ENCODE measurements at regions not wholly inside any gene's neighbourhood (a gene's known extent, or its start where the extent isn't known, plus 50 kb on each side); places are given as distances from the start of the nearest gene placed in this dataset.

- no peak overlapping the region for H3K14ac ChIP-seq (ENCODE audit: insufficient read length)
- H2AFZ ChIP-seq (ENCODE audit: low read length): no peak overlapping the region
- H4K8ac ChIP-seq (ENCODE audit: extremely low read depth, insufficient read depth, low read length): no peak overlapping the region
- H3K56ac ChIP-seq (replicated peaks; ENCODE audit: insufficient read length, low read depth, low read length): no peak overlapping the region
- no peaks in the 10 kb centered on the region for H3K9me3 ChIP-seq (ENCODE audit: insufficient read depth in 2 of 2, low read depth in 1 of 2, low read length in 1 of 2)
- no peak overlapping the region for H2AK5ac ChIP-seq (ENCODE audit: low read depth, low read length)
- no peak overlapping the region for H3K18ac ChIP-seq (ENCODE audit: extremely low read depth, low read length)
- WGBS, 2 experiments (ENCODE audit: extremely low coverage in 1 of 2, insufficient coverage in 1 of 2, insufficient read length in 1 of 2, insufficient replicate concordance in 2 of 2, low coverage in 1 of 2, low lambda C conversion rate in 2 of 2, missing lambda C conversion rate in 1 of 2): 60% methylated on average over 1 of the region's 1 CpG; no CpG with 5 or more reads in 1 of the 2 experiments
- no peak overlapping the region for H2BK20ac ChIP-seq (ENCODE audit: low read length)
- H3K4ac ChIP-seq (replicated peaks; ENCODE audit: insufficient read length, low read depth, low read length): no peak overlapping the region
- H4K20me1 ChIP-seq (replicated peaks in 1 of 2; ENCODE audit: control insufficient read depth in 1 of 2, insufficient read depth in 2 of 2, low read length in 2 of 2): no peaks in the 10 kb centered on the region
- no peaks in the 10 kb centered on the region for H3K27me3 ChIP-seq (replicated peaks in 1 of 4; ENCODE audit: control insufficient read depth in 3 of 4, extremely low read depth in 1 of 4, insufficient read depth in 3 of 4, low read length in 3 of 4)
- no peak overlapping the region for H3K27ac ChIP-seq (ENCODE audit: low read depth, low read length)
- no peaks in the 10 kb centered on the region for H3K23me2 ChIP-seq (ENCODE audit: low read depth, low read length)
- no peak overlapping the region for H3K23ac ChIP-seq (ENCODE audit: insufficient read length)
- TF ChIP-seq POU5F1 (IDR thresholded peaks at IDR 0.05; ENCODE audit: low read depth, low read length) (no peak), JUND (IDR thresholded peaks at IDR 0.05; ENCODE audit: low read length) (no peak), RAD21 (IDR thresholded peaks at IDR 0.05 in 1 of 2, conservative IDR thresholded peaks at IDR 0.05 in 1 of 2; ENCODE audit: low read depth in 2 of 2, low read length in 2 of 2) (no peak), CHD2 (IDR thresholded peaks at IDR 0.05; ENCODE audit: low read length) (no peak), GABPA (IDR thresholded peaks at IDR 0.05; ENCODE audit: borderline replicate concordance, insufficient read depth, low read length) (no peak), MAFK (IDR thresholded peaks at IDR 0.05; ENCODE audit: low read depth, low read length) (no peak), BCL11A (IDR thresholded peaks at IDR 0.05; ENCODE audit: low read depth in 2 of 2, low read length in 2 of 2) (no peak), CBX8 (IDR thresholded peaks at IDR 0.05; ENCODE audit: borderline replicate concordance, low read depth, low read length) (no peak), POLR2A (IDR thresholded peaks at IDR 0.05; ENCODE audit: control extremely low read depth in 1 of 2, low read depth in 2 of 2, low read length in 2 of 2) (no peak), SUZ12 (IDR thresholded peaks at IDR 0.05; ENCODE audit: low read length) (no peak), YY1 (IDR thresholded peaks at IDR 0.05; ENCODE audit: low read depth, low read length) (no peak)
- H4K5ac ChIP-seq (ENCODE audit: insufficient read length, low read depth, low read length): no peak overlapping the region
- H3K4me1 ChIP-seq (replicated peaks in 1 of 4; ENCODE audit: control insufficient read depth in 3 of 4, insufficient read depth in 4 of 4, low read length in 3 of 4): no peaks in the 10 kb centered on the region
- H2BK12ac ChIP-seq (ENCODE audit: low read depth, low read length): no peak overlapping the region
- H3K36me3 ChIP-seq (ENCODE audit: control insufficient read depth in 2 of 4, insufficient read depth in 4 of 4, low read length in 3 of 4): no peaks in the 10 kb centered on the region
- no peak overlapping the region for H2BK120ac ChIP-seq (replicated peaks; ENCODE audit: low read depth, low read length)
- no peaks in the 10 kb centered on the region for H3K79me2 ChIP-seq (ENCODE audit: control insufficient read depth in 1 of 2, insufficient read depth in 2 of 2, low read length in 2 of 2)
- no peak overlapping the region for H2BK5ac ChIP-seq (ENCODE audit: low read depth, low read length)
- H3K4me3 ChIP-seq (ENCODE audit: extremely low read depth in 1 of 4, insufficient read depth in 2 of 4, low read depth in 3 of 4, low read length in 4 of 4): no peak overlapping the region
- no peak overlapping the region for H3K4me2 ChIP-seq (ENCODE audit: insufficient read depth in 1 of 2, low read depth in 2 of 2, low read length in 2 of 2)
- no peak overlapping the region for H3K9ac ChIP-seq (replicated peaks in 1 of 4; ENCODE audit: extremely low read depth in 1 of 4, low read depth in 3 of 4, low read length in 3 of 4)
- no peak overlapping the region for H4K91ac ChIP-seq (replicated peaks; ENCODE audit: insufficient read length, low read length)
- no peak overlapping the region for H2BK15ac ChIP-seq (ENCODE audit: low read length)
- CTCF ChIA-PET (ENCODE audit: partially characterized antibody): no interaction called here
- no peak for DNase-seq (ENCODE audit: low read depth in 1 of 2, low spot score in 2 of 2)
- H3K79me1 ChIP-seq (ENCODE audit: low read depth, low read length): no peaks in the 10 kb centered on the region
- POLR2A ChIA-PET (ENCODE audit: partially characterized antibody): no interaction called here
- no peak for FAIRE-seq
Observed at GRCh38 chr11:57081356-57081755, 92.6 kb downstream of the OR5AK2 start.
